Activated naive CD8-positive, alpha-beta T cell treated with anti-CD3 and anti-CD28 coated beads, Interleukin-2, amount 10 ng/mL, durations not matched to agents 7 days and 5 days (primary cell): ENCODE measurements at regions not wholly inside any gene's neighbourhood (a gene's known extent, or its start where the extent isn't known, plus 50 kb on each side); places are given as distances from the start of the nearest gene placed in this dataset.

Experiments
- ATAC-seq: fragments of 150-1000 bp; cut with Tn5 transposase; one replicate; pipeline ENCODE4 v1.10.0; 2021; ENCODE audit warnings: low read depth, moderate library complexity
- POLR2A ChIA-PET: fragments of 350-600 bp; sonication (Branson Sonifier 250); formaldehyde crosslinking; loops from one replicate; lab custom pipeline; 2021; ENCODE audit warnings: antibody characterized with exemption; lab: Charles Lee
- DNase-seq: peaks from one replicate; pipeline ENCODE4 v3.0.0; 2021
- H3K27ac Mint-ChIP-seq: one replicate; pipeline ENCODE4 v1.8.0; 2022; ENCODE audit warnings: mild to moderate bottlenecking, mixed read lengths
- H3K27me3 Mint-ChIP-seq: one replicate; pipeline ENCODE4 v1.8.0; 2022; ENCODE audit warnings: mild to moderate bottlenecking, moderate library complexity, mixed read lengths
- H3K36me3 Mint-ChIP-seq: one replicate; pipeline ENCODE4 v1.8.0; 2021; ENCODE audit warnings: mild to moderate bottlenecking, mixed read lengths
- H3K4me1 Mint-ChIP-seq: one replicate; pipeline ENCODE4 v1.8.0; 2021; ENCODE audit warnings: mixed read lengths
- H3K4me3 Mint-ChIP-seq: one replicate; pipeline ENCODE4 v1.8.0; 2022; ENCODE audit warnings: mild to moderate bottlenecking, moderate library complexity, mixed read lengths
- H3K9me3 Mint-ChIP-seq: one replicate; pipeline ENCODE4 v1.8.0; 2021; ENCODE audit warnings: mixed read lengths

- Mint-ChIP-seq H3K27ac (no peak overlapping the region), H3K9me3 (peaks cover 5% of the 10 kb centered on the region), H3K27me3 (peaks cover 9% of the 10 kb centered on the region), H3K36me3 (no peaks in the 10 kb centered on the region), H3K4me1 (no peaks in the 10 kb centered on the region), H3K4me3 (no peak overlapping the region)
- DNase-seq (no peak), ATAC-seq (no peak)
- POLR2A ChIA-PET = no interaction called here
Measured at GRCh38 chr2:226450141-226450540, 349.5 kb downstream of the IRS1 start.

- H3K36me3 Mint-ChIP-seq = no peaks in the 10 kb centered on the region
- ATAC-seq = no peak
- no peak overlapping the region for H3K27ac Mint-ChIP-seq
- peaks cover 7% of the 10 kb centered on the region for H3K27me3 Mint-ChIP-seq
- no peaks in the 10 kb centered on the region for H3K4me1 Mint-ChIP-seq
- H3K9me3 Mint-ChIP-seq = peaks cover 5% of the 10 kb centered on the region
- no peak for DNase-seq
- POLR2A ChIA-PET = no interaction called here
- H3K4me3 Mint-ChIP-seq = no peak overlapping the region
Measured at GRCh38 chr2:226447338-226448300, 352.0 kb downstream of the IRS1 start.

GRCh38 chr2:226446406-226447001 is 353.1 kb downstream of the IRS1 start:
- no peak for ATAC-seq
- no peaks in the 10 kb centered on the region for H3K36me3 Mint-ChIP-seq
- H3K27me3 Mint-ChIP-seq = peaks cover 5% of the 10 kb centered on the region
- POLR2A ChIA-PET = interaction anchor here (0.7 kb wide), 1 partner anchor 429 kb away, joined by 3 read pairs; no protein-coding TSS in a partner anchor
- DNase-seq = no peak
- no peak overlapping the region for H3K4me3 Mint-ChIP-seq
- no peak overlapping the region for H3K27ac Mint-ChIP-seq
- no peaks in the 10 kb centered on the region for H3K4me1 Mint-ChIP-seq
- H3K9me3 Mint-ChIP-seq = no peaks in the 10 kb centered on the region

GRCh38 chr2:226445216-226445861 is 354.3 kb downstream of the IRS1 start:
- H3K4me1 Mint-ChIP-seq = no peaks in the 10 kb centered on the region
- H3K9me3 Mint-ChIP-seq = no peaks in the 10 kb centered on the region
- no peak overlapping the region for H3K27ac Mint-ChIP-seq
- DNase-seq (no peak), ATAC-seq (no peak)
- H3K4me3 Mint-ChIP-seq = no peak overlapping the region
- H3K27me3 Mint-ChIP-seq = peaks cover 5% of the 10 kb centered on the region
- H3K36me3 Mint-ChIP-seq = no peaks in the 10 kb centered on the region
- POLR2A ChIA-PET = no interaction called here

GRCh38 chr2:226443112-226443511 is 356.5 kb downstream of the IRS1 start:
- POLR2A ChIA-PET = no interaction called here
- Mint-ChIP-seq H3K36me3 (no peaks in the 10 kb centered on the region), H3K27ac (no peak overlapping the region), H3K4me1 (no peaks in the 10 kb centered on the region), H3K4me3 (no peak overlapping the region), H3K27me3 (no peaks in the 10 kb centered on the region), H3K9me3 (no peaks in the 10 kb centered on the region)
- DNase-seq (no peak), ATAC-seq (no peak)

GRCh38 chr2:226440127-226440918 is 359.3 kb downstream of the IRS1 start:
- Mint-ChIP-seq H3K4me3 (no peak overlapping the region), H3K9me3 (no peaks in the 10 kb centered on the region), H3K4me1 (no peaks in the 10 kb centered on the region), H3K27me3 (no peaks in the 10 kb centered on the region), H3K27ac (no peak overlapping the region), H3K36me3 (no peaks in the 10 kb centered on the region)
- POLR2A ChIA-PET = interaction anchor here (0.5 kb wide), 1 partner anchor 123 kb away, joined by 3 read pairs; no protein-coding TSS in a partner anchor
- no peak for DNase-seq
- no peak for ATAC-seq

- Mint-ChIP-seq H3K36me3 (no peaks in the 10 kb centered on the region), H3K4me1 (no peaks in the 10 kb centered on the region), H3K27me3 (no peaks in the 10 kb centered on the region), H3K9me3 (no peaks in the 10 kb centered on the region), H3K4me3 (no peak overlapping the region), H3K27ac (no peak overlapping the region)
- no peak for DNase-seq
- no peak for ATAC-seq
- POLR2A ChIA-PET = no interaction called here
Measured at GRCh38 chr2:226439337-226439736, 360.3 kb downstream of the IRS1 start.

GRCh38 chr2:226435146-226435545 is 364.5 kb downstream of the IRS1 start:
- Mint-ChIP-seq H3K9me3 (no peaks in the 10 kb centered on the region), H3K4me1 (no peaks in the 10 kb centered on the region), H3K36me3 (no peaks in the 10 kb centered on the region), H3K27ac (no peak overlapping the region), H3K27me3 (peaks cover 5% of the 10 kb centered on the region), H3K4me3 (no peak overlapping the region)
- ATAC-seq (no peak), DNase-seq (no peak)
- POLR2A ChIA-PET = no interaction called here

GRCh38 chr2:226434702-226435101 is 364.9 kb downstream of the IRS1 start:
- H3K4me1 Mint-ChIP-seq = no peaks in the 10 kb centered on the region
- POLR2A ChIA-PET = no interaction called here
- no peak overlapping the region for H3K27ac Mint-ChIP-seq
- no peaks in the 10 kb centered on the region for H3K36me3 Mint-ChIP-seq
- H3K4me3 Mint-ChIP-seq = no peak overlapping the region
- ATAC-seq (no peak), DNase-seq (no peak)
- no peaks in the 10 kb centered on the region for H3K9me3 Mint-ChIP-seq
- peaks cover 6% of the 10 kb centered on the region for H3K27me3 Mint-ChIP-seq

- Mint-ChIP-seq H3K36me3 (no peaks in the 10 kb centered on the region), H3K4me3 (no peak overlapping the region), H3K9me3 (no peaks in the 10 kb centered on the region), H3K27me3 (peaks cover 15% of the 10 kb centered on the region), H3K27ac (no peak overlapping the region), H3K4me1 (no peaks in the 10 kb centered on the region)
- no peak for DNase-seq
- POLR2A ChIA-PET = no interaction called here
- no peak for ATAC-seq
Measured at GRCh38 chr2:226431288-226431948, 368.2 kb downstream of the IRS1 start.

GRCh38 chr2:226429476-226429875 is 370.1 kb downstream of the IRS1 start:
- no peak overlapping the region for H3K4me3 Mint-ChIP-seq
- H3K36me3 Mint-ChIP-seq = no peaks in the 10 kb centered on the region
- ATAC-seq = no peak
- H3K27me3 Mint-ChIP-seq = peaks cover 21% of the 10 kb centered on the region
- no peaks in the 10 kb centered on the region for H3K4me1 Mint-ChIP-seq
- H3K9me3 Mint-ChIP-seq = no peaks in the 10 kb centered on the region
- POLR2A ChIA-PET = no interaction called here
- DNase-seq = no peak
- H3K27ac Mint-ChIP-seq = no peak overlapping the region

- H3K4me1 Mint-ChIP-seq = peaks cover 8% of the 10 kb centered on the region
- H3K4me3 Mint-ChIP-seq = no peak overlapping the region
- peaks cover 27% of the 10 kb centered on the region for H3K27me3 Mint-ChIP-seq
- POLR2A ChIA-PET = no interaction called here
- no peak overlapping the region for H3K27ac Mint-ChIP-seq
- no peaks in the 10 kb centered on the region for H3K9me3 Mint-ChIP-seq
- DNase-seq (no peak), ATAC-seq (no peak)
- no peaks in the 10 kb centered on the region for H3K36me3 Mint-ChIP-seq
Measured at GRCh38 chr2:226427538-226428307, 371.9 kb downstream of the IRS1 start.
